GM19035 (cell line): ENCODE measurements at regions not wholly inside any gene's neighbourhood (a gene's known extent, or its start where the extent isn't known, plus 50 kb on each side); places are given as distances from the start of the nearest gene placed in this dataset.

Experiments used
- ATAC-seq: cut with Tn5 transposase; IDR thresholded peaks from one replicate; pipeline ENCODE4 v1.9.1; 2021; ENCODE audit not compliant: unreplicated experiment

- ATAC-seq: no peak
Observed at GRCh38 chr2:122210898-122211856, 455.7 kb downstream of the TSN start.

GRCh38 chr2:122213312-122213711 lies 457.9 kb downstream of the TSN start:
- no peak for ATAC-seq

DNA sequence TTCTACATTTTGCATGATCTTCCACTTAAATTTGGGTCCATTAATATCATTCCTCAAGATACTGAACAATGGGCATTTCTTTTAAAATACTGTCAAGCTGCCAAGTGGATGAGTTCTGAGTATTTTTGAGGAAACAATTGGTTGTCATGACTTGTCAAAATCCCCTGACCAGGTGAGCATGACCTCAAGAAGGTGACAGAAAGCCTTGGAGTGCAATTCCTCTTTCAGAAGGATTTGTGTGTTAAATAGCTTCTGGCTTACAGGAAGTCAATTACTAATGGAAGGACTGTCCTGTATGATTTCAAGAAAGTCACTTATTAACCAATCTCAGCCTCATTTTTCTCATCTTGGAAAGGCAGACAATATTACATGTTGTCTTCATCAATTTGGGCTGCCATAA lies 460.6 kb downstream of the TSN start:
- ATAC-seq: no peak

DNA sequence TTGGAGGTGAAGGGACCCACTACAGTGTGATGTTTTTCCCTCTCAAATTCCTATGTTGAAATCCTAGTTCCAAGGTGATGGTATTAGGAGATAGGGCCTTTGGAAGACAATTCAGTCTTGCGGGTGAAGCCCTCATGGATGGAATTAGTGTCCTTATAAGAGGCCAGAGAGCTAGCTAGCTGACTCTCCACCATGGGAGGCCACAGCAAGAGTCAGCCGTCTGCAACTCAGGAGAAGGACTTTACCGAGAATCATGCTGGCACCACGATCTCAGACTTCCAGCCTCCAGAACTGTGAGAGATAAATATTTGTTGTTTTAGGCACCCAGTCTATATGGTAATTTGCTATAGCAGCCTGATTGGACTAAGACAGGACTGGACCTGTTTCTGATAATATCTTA lies 461.4 kb downstream of the TSN start:
- no peak for ATAC-seq

GRCh38 chr2:122218596-122218995 lies 463.1 kb downstream of the TSN start:
- ATAC-seq: no peak

DNA sequence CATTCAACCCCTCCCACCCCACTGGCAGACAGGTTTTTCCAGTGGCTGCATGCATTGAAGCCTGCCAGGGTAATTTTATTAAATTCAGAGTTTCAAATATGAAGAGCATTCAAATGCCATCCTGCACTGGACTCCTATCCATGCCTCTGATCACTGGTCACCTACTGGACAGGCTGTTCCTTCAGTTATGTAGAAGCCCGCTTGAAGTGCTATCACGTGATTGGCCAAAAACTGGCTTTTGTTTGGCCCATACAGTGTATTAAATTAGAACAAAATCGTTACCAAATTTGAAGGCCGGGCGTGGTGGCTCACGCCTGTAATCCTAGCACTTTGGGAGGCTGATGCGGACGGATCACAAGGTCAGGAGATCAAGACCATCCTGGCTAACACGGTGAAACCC lies 464.1 kb downstream of the TSN start:
- no peak for ATAC-seq

- no peak for ATAC-seq
Observed at GRCh38 chr2:122221665-122222064, 466.2 kb downstream of the TSN start.

DNA sequence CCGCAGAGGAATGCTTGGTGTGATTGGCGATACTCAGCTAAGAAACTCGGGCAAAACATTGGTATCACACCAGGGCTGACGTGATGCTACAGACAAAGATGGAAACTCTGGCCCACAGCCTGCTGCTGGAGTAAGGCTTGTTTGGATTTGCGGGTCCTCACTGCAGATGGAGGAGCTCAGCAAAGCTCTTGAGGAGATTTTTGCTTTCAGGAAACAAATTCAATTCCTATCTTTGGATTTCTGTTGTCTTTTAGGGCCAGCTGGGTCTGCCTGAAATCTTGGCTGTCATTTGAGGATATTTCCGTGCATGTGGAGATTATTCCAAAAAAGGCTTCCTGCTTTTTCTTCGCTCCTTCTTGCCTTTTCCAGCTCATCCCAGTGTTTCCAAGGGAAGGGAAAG lies 475.8 kb downstream of the TSN start:
- no peak for ATAC-seq

GRCh38 chr2:122233372-122233771 lies 477.9 kb downstream of the TSN start:
- no peak for ATAC-seq

GRCh38 chr2:122236152-122236874 lies 480.9 kb downstream of the TSN start:
- no peak for ATAC-seq

DNA sequence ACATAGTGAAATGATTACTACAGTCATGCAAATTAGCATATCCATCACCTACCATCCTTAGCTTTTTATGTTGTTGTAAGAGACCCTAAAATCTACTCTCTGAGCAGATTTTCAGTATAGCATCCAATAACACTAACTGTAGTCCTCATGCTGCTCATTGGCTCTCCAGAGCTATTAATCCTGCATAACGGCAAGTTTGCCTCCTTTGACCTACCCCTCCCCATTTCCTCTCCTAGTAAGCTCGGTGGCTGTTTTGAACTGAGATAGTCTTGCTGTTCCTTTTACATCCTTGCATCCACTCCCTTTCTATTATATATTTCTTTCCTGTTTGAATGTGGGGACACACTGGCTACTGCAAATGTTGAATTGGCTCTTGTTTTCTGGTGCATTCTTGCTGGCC lies 481.5 kb downstream of the TSN start:
- no peak for ATAC-seq

- no peak for ATAC-seq
Observed at GRCh38 chr2:122237450-122237849, 482.0 kb downstream of the TSN start.

DNA sequence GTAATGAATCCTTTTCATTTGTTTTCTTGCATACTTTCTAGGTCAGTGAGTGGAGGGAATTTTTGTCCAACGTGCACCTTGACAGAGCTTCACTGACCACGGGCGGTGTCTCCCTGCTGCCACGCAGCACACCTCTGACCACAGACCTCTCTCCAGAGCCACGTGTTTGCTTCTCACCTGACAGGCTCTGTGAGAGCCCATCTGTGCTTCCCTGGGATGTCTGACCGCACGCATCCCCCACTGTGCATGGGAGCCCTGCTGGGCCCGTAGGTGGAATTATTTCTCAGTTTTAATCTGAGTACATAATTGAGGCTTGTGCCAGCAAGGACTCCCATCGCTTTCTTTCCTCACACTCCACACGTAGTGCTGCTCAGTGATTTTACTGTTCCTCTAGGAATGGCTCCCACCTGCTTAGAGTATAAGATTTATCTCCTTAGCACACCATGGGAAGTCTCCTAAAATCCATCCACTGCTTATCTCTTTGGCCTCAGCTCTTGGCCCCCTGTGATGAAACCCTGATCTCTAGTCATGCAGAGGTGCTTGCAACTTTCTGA lies 482.6 kb downstream of the TSN start:
- ATAC-seq: no peak

- ATAC-seq: no peak
Observed at GRCh38 chr2:122239440-122239839, 484.0 kb downstream of the TSN start.

- no peak for ATAC-seq
Observed at GRCh38 chr2:122244598-122245229, 489.3 kb downstream of the TSN start.

GRCh38 chr2:122249673-122250072 lies 494.2 kb downstream of the TSN start:
- ATAC-seq: no peak

DNA sequence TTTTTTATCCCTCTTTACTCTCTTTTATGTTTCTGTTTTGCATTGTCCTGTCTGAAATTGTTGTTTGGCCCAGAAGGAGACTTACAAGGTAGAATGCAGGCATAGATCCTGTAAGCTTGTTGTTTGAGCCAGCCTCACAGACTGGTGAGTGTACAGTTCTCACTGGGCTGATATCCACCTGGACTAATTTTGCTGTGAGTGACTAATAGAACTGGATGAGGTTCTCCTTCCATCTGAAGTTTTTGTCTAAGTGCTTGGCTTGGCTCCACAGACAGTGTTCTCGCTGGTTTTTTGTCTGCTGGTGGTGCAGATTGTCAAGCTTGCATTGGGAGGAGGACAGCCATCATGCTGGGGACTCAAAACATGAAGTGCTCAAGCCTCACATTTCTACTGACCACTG lies 495.7 kb downstream of the TSN start:
- no peak for ATAC-seq

GRCh38 chr2:122251566-122251965 lies 496.1 kb downstream of the TSN start:
- ATAC-seq: no peak

DNA sequence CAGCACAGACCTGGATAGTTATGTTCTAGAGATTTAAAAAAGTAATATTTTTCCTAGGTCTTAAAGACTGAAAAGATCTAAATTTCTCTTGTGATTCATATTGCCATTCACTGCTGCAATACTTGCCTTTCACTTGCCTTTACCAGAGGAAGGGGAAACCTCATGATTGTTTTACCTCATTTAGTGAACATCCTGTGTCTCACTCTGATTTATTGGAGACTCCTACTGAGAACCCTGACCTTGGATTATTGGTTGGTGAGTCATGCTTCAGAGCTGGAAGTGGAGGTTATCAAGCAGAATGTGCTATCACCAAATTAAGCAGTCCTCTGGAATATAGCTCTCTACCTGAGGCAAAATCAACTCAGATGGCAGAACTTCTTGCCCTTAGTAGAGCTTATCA lies 500.5 kb downstream of the TSN start:
- no peak for ATAC-seq

DNA sequence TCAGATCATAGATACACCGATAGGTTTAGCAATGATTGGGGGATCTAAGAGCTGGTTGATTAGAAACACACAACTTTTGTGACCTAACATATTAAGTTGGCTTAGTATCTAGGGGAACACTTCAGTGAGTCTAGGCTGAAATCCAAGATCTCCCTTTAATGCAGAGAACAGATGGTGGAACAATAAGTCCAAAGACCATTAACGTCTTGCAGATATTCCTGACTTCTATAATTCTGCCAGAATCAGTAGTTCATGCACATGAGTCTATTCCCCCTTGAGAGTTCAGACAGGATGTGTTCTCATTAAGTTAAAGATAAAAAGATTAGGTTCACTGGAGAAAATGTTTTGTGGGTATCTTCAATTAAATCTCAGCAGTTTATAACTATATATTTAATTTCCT lies 506.5 kb downstream of the TSN start:
- no peak for ATAC-seq

GRCh38 chr2:122263746-122264145 lies 508.3 kb downstream of the TSN start:
- no peak for ATAC-seq
